ENCODE measurements at regions not wholly inside any gene's neighbourhood (a gene's known extent, or its start where the extent isn't known, plus 50 kb on each side); places are given as distances from the start of the nearest gene placed in this dataset.

DNA sequence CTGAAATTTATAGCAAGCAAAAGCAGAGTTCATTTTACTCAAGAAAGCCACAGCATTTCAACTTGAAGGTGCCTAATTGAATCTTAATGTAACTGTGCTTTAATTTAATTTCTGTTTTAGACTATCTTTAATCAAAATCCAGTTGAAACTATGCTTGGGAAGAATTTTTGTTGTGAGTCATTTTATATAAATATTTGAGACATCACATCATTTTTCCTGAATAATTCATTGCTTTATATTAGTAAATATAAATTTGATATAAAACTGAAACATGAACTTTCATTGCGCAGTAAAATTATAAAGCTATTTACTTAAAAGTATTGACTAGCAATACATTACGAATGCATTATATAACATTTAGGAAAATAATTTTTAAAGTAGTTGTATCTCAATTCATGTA is 1937.1 kb upstream of the CDH9 start:
- TF ChIP-seq, protein P1, sequence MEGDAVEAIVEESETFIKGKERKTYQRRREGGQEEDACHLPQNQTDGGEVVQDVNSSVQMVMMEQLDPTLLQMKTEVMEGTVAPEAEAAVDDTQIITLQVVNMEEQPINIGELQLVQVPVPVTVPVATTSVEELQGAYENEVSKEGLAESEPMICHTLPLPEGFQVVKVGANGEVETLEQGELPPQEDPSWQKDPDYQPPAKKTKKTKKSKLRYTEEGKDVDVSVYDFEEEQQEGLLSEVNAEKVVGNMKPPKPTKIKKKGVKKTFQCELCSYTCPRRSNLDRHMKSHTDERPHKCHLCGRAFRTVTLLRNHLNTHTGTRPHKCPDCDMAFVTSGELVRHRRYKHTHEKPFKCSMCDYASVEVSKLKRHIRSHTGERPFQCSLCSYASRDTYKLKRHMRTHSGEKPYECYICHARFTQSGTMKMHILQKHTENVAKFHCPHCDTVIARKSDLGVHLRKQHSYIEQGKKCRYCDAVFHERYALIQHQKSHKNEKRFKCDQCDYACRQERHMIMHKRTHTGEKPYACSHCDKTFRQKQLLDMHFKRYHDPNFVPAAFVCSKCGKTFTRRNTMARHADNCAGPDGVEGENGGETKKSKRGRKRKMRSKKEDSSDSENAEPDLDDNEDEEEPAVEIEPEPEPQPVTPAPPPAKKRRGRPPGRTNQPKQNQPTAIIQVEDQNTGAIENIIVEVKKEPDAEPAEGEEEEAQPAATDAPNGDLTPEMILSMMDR (IDR thresholded peaks at IDR 0.05; ENCODE audit: low read depth, low read length) = no peak
- TF ChIP-seq EZH2phosphoT487 (IDR thresholded peaks at IDR 0.05; ENCODE audit: low read depth) = no peak

Data from OCI-LY3 (cell line).